OCI-M1 (cell line): ENCODE measurements at regions not wholly inside any gene's neighbourhood (a gene's known extent, or its start where the extent isn't known, plus 50 kb on each side); places are given as distances from the start of the nearest gene placed in this dataset.
A peak's percentile ranks its signal among the peaks of the same experiment; 100 is the strongest.

Source experiments
- DNase-seq: peaks from one replicate; lab custom pipeline; 2025; lab: John Stamatoyannopoulos, UW

- no peak for DNase-seq
These were observed 1189.4 kb upstream of the NUDT12 start for GRCh38 chr5:104751969-104752368.

- no peak for DNase-seq
These were observed 1177.3 kb upstream of the NUDT12 start for GRCh38 chr5:104739905-104740304.

GRCh38 chr5:104739503-104739902 lies 1176.9 kb upstream of the NUDT12 start:
- no peak for DNase-seq

GRCh38 chr5:104736073-104736472 lies 1173.5 kb upstream of the NUDT12 start:
- no peak for DNase-seq

GRCh38 chr5:104734046-104734445 lies 1171.5 kb upstream of the NUDT12 start:
- no peak for DNase-seq

- no peak for DNase-seq
These were observed 1170.6 kb upstream of the NUDT12 start for GRCh38 chr5:104733063-104733669.

- DNase-seq = no peak
These were observed 1168.7 kb upstream of the NUDT12 start for GRCh38 chr5:104731331-104731730.

GRCh38 chr5:104708027-104708426 lies 1145.4 kb upstream of the NUDT12 start:
- peak; percentile 59 for DNase-seq

- peak; percentile 87 for DNase-seq
These were observed 1144.0 kb upstream of the NUDT12 start for GRCh38 chr5:104706600-104706999.

- DNase-seq = no peak
These were observed 1139.6 kb upstream of the NUDT12 start for GRCh38 chr5:104702212-104702611.

GRCh38 chr5:104699438-104699837 lies 1136.8 kb upstream of the NUDT12 start:
- no peak for DNase-seq

GRCh38 chr5:104661256-104661655 lies 1098.7 kb upstream of the NUDT12 start:
- DNase-seq = no peak

GRCh38 chr5:104659497-104659896 lies 1096.9 kb upstream of the NUDT12 start:
- no peak for DNase-seq

- DNase-seq = no peak
These were observed 1089.8 kb upstream of the NUDT12 start for GRCh38 chr5:104652271-104652861.

- DNase-seq = no peak
These were observed 1087.9 kb upstream of the NUDT12 start for GRCh38 chr5:104650313-104651055.

GRCh38 chr5:104646416-104646815 lies 1083.8 kb upstream of the NUDT12 start:
- DNase-seq = no peak

GRCh38 chr5:104643320-104643719 lies 1080.7 kb upstream of the NUDT12 start:
- DNase-seq = no peak

GRCh38 chr5:104635227-104635626 lies 1072.6 kb upstream of the NUDT12 start:
- DNase-seq = peak; percentile 65

GRCh38 chr5:104628911-104629310 lies 1066.3 kb upstream of the NUDT12 start:
- peak; percentile 76 for DNase-seq

- no peak for DNase-seq
These were observed 1063.5 kb upstream of the NUDT12 start for GRCh38 chr5:104626122-104626521.

- no peak for DNase-seq
These were observed 1049.4 kb upstream of the NUDT12 start for GRCh38 chr5:104612005-104612404.

GRCh38 chr5:104611135-104611767 lies 1048.7 kb upstream of the NUDT12 start:
- no peak for DNase-seq

- DNase-seq = no peak
These were observed 1043.8 kb upstream of the NUDT12 start for GRCh38 chr5:104606258-104606829.
